GM23338 (cell line): ENCODE measurements at regions not wholly inside any gene's neighbourhood (a gene's known extent, or its start where the extent isn't known, plus 50 kb on each side); places are given as distances from the start of the nearest gene placed in this dataset.

Experiments
- ATAC-seq: fragments of 200-7000 bp; cut with Tn5 transposase; 3 replicates; pipeline ENCODE4 v1.9.1; 2020
- DNase-seq: peaks from one replicate; pipeline ENCODE4 v3.0.0-alpha.2; 2015; ENCODE audit warnings: low spot score
- H2AFZ ChIP-seq: fragments of 200-600 bp; sonication (generic); 2 replicates; pipeline ENCODE4 v1.8.0; 2016; ENCODE audit warnings: antibody characterized with exemption, mild to moderate bottlenecking, moderate library complexity
- H3F3A ChIP-seq: fragments of 200-600 bp; sonication (generic); replicated peaks from 2 replicates; pipeline ENCODE4 v1.8.0; 2017; ENCODE audit warnings: antibody characterized with exemption, mixed run types, low read depth
- H3K27ac ChIP-seq: fragments of 200-600 bp; sonication (generic); 2 replicates; pipeline ENCODE4 v1.6.1; 2016; ENCODE audit warnings: low read depth
- H3K27me3 ChIP-seq: fragments of 200-600 bp; sonication (generic); 2 replicates; pipeline ENCODE4 v1.8.0; 2016; ENCODE audit warnings: mild to moderate bottlenecking, mixed run types, moderate library complexity; ENCODE audit not compliant: insufficient read depth
- H3K36me3 ChIP-seq: fragments of 200-600 bp; sonication (generic); 2 replicates; pipeline ENCODE4 v1.8.0; 2016; ENCODE audit warnings: mild to moderate bottlenecking; ENCODE audit not compliant: insufficient read depth
- H3K4me1 ChIP-seq: fragments of 200-600 bp; sonication (generic); 2 replicates; pipeline ENCODE4 v1.8.0; 2016; ENCODE audit warnings: mild to moderate bottlenecking, moderate library complexity; ENCODE audit not compliant: insufficient read depth
- H3K4me2 ChIP-seq: fragments of 200-600 bp; sonication (generic); 2 replicates; pipeline ENCODE4 v1.7.1; 2017; ENCODE audit warnings: mixed run types
- H3K4me3 ChIP-seq: fragments of 200-600 bp; sonication (generic); 2 replicates; pipeline ENCODE4 v1.6.1; 2016; ENCODE audit warnings: mixed run types
- H3K79me2 ChIP-seq: fragments of 200-600 bp; sonication (generic); replicated peaks from 2 replicates; pipeline ENCODE4 v1.8.0; 2017; ENCODE audit warnings: mild to moderate bottlenecking; ENCODE audit not compliant: insufficient read depth
- H3K9me2 ChIP-seq: fragments of 200-600 bp; sonication (generic); 2 replicates; pipeline ENCODE4 v1.8.0; 2017; ENCODE audit not compliant: insufficient read depth
- H4K20me1 ChIP-seq: fragments of 200-600 bp; sonication (generic); replicated peaks from 2 replicates; pipeline ENCODE4 v1.8.0; 2017; ENCODE audit warnings: mild to moderate bottlenecking; ENCODE audit not compliant: insufficient read depth
- H3K27ac Mint-ChIP-seq: 2 replicates; pipeline ENCODE4 v1.8.0; 2020; ENCODE audit warnings: inconsistent platforms, mild to moderate bottlenecking, moderate library complexity, mixed read lengths
- H3K27me3 Mint-ChIP-seq: 3 replicates; pipeline ENCODE4 v1.8.0; 2022; ENCODE audit warnings: low read depth, mild to moderate bottlenecking, moderate library complexity, mixed read lengths, inconsistent platforms; ENCODE audit not compliant: insufficient read depth, poor library complexity
- H3K36me3 Mint-ChIP-seq: 3 replicates; pipeline ENCODE4 v1.8.0; 2021; ENCODE audit warnings: low read depth, mild to moderate bottlenecking, inconsistent platforms, moderate library complexity, mixed read lengths
- H3K4me1 Mint-ChIP-seq: 3 replicates; pipeline ENCODE4 v1.8.0; 2020; ENCODE audit warnings: mild to moderate bottlenecking, inconsistent platforms, mixed read lengths
- H3K4me3 Mint-ChIP-seq: 3 replicates; pipeline ENCODE4 v1.8.0; 2021; ENCODE audit warnings: moderate library complexity, mild to moderate bottlenecking, inconsistent platforms, mixed read lengths
- H3K9me3 Mint-ChIP-seq: 3 replicates; pipeline ENCODE4 v1.8.0; 2020; ENCODE audit warnings: moderate library complexity, mild to moderate bottlenecking, inconsistent platforms, mixed read lengths
- CREB1 ChIP-seq: fragments of 250-450 bp; sonication (Bioruptor Pico); IDR thresholded peaks from 2 replicates; pipeline ENCODE4 v1.5.0; 2020; ENCODE audit warnings: low read depth, mild to moderate bottlenecking, moderate library complexity
- EZH2 ChIP-seq: fragments of 200-600 bp; sonication (generic); IDR thresholded peaks from one replicate; pipeline ENCODE4 v1.8.0; 2017; ENCODE audit warnings: antibody characterized with exemption, mild to moderate bottlenecking, low read depth; ENCODE audit not compliant: unreplicated experiment
- EZH2phosphoT487 ChIP-seq: fragments of 200-600 bp; sonication (generic); IDR thresholded peaks from one replicate; pipeline ENCODE4 v1.8.1; 2018; ENCODE audit warnings: antibody characterized with exemption; ENCODE audit not compliant: unreplicated experiment
- NANOG ChIP-seq: IDR thresholded peaks from 2 replicates; pipeline ENCODE4 v1.6.1; 2016; ENCODE audit warnings: antibody characterized with exemption, borderline replicate concordance
- STAT1 ChIP-seq: IDR thresholded peaks from one replicate; pipeline ENCODE4 v1.6.1; 2016; ENCODE audit warnings: antibody characterized with exemption; ENCODE audit not compliant: unreplicated experiment
- TF ChIP-seq, protein P1 (sequence below): IDR thresholded peaks from one replicate; pipeline ENCODE4 v1.6.1; 2018; ENCODE audit warnings: antibody characterized with exemption; ENCODE audit not compliant: unreplicated experiment
- TF ChIP-seq, protein P2 (sequence below): fragments of 250-450 bp; sonication (Bioruptor Pico); IDR thresholded peaks from 2 replicates; pipeline ENCODE4 v1.5.0; 2020; ENCODE audit warnings: mild to moderate bottlenecking, moderate library complexity

DNA sequence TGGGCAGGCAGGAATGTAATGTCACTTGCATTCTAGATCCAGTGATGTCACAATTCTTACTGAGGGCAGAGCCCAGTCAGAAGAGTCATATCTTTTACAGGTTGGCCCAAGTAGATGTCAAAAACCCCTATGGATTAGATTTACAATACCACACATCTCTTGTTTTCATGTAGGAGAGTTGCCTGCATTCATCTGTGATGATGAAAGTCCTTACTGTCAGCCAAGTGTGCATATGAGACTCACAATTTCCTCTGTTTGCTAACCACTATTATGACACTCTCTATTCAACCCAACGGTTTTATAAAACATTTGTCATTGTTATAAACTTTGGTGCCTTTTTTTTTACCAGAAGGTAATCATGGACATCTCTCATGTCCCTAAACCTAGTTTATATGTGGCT lies 898.8 kb upstream of the AMELY start (continued):
- TF ChIP-seq, protein P1, sequence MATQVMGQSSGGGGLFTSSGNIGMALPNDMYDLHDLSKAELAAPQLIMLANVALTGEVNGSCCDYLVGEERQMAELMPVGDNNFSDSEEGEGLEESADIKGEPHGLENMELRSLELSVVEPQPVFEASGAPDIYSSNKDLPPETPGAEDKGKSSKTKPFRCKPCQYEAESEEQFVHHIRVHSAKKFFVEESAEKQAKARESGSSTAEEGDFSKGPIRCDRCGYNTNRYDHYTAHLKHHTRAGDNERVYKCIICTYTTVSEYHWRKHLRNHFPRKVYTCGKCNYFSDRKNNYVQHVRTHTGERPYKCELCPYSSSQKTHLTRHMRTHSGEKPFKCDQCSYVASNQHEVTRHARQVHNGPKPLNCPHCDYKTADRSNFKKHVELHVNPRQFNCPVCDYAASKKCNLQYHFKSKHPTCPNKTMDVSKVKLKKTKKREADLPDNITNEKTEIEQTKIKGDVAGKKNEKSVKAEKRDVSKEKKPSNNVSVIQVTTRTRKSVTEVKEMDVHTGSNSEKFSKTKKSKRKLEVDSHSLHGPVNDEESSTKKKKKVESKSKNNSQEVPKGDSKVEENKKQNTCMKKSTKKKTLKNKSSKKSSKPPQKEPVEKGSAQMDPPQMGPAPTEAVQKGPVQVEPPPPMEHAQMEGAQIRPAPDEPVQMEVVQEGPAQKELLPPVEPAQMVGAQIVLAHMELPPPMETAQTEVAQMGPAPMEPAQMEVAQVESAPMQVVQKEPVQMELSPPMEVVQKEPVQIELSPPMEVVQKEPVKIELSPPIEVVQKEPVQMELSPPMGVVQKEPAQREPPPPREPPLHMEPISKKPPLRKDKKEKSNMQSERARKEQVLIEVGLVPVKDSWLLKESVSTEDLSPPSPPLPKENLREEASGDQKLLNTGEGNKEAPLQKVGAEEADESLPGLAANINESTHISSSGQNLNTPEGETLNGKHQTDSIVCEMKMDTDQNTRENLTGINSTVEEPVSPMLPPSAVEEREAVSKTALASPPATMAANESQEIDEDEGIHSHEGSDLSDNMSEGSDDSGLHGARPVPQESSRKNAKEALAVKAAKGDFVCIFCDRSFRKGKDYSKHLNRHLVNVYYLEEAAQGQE = no peak
- TF ChIP-seq STAT1 (no peak), EZH2 (no peak), EZH2phosphoT487 (no peak), CREB1 (no peak)
- TF ChIP-seq, protein P2, sequence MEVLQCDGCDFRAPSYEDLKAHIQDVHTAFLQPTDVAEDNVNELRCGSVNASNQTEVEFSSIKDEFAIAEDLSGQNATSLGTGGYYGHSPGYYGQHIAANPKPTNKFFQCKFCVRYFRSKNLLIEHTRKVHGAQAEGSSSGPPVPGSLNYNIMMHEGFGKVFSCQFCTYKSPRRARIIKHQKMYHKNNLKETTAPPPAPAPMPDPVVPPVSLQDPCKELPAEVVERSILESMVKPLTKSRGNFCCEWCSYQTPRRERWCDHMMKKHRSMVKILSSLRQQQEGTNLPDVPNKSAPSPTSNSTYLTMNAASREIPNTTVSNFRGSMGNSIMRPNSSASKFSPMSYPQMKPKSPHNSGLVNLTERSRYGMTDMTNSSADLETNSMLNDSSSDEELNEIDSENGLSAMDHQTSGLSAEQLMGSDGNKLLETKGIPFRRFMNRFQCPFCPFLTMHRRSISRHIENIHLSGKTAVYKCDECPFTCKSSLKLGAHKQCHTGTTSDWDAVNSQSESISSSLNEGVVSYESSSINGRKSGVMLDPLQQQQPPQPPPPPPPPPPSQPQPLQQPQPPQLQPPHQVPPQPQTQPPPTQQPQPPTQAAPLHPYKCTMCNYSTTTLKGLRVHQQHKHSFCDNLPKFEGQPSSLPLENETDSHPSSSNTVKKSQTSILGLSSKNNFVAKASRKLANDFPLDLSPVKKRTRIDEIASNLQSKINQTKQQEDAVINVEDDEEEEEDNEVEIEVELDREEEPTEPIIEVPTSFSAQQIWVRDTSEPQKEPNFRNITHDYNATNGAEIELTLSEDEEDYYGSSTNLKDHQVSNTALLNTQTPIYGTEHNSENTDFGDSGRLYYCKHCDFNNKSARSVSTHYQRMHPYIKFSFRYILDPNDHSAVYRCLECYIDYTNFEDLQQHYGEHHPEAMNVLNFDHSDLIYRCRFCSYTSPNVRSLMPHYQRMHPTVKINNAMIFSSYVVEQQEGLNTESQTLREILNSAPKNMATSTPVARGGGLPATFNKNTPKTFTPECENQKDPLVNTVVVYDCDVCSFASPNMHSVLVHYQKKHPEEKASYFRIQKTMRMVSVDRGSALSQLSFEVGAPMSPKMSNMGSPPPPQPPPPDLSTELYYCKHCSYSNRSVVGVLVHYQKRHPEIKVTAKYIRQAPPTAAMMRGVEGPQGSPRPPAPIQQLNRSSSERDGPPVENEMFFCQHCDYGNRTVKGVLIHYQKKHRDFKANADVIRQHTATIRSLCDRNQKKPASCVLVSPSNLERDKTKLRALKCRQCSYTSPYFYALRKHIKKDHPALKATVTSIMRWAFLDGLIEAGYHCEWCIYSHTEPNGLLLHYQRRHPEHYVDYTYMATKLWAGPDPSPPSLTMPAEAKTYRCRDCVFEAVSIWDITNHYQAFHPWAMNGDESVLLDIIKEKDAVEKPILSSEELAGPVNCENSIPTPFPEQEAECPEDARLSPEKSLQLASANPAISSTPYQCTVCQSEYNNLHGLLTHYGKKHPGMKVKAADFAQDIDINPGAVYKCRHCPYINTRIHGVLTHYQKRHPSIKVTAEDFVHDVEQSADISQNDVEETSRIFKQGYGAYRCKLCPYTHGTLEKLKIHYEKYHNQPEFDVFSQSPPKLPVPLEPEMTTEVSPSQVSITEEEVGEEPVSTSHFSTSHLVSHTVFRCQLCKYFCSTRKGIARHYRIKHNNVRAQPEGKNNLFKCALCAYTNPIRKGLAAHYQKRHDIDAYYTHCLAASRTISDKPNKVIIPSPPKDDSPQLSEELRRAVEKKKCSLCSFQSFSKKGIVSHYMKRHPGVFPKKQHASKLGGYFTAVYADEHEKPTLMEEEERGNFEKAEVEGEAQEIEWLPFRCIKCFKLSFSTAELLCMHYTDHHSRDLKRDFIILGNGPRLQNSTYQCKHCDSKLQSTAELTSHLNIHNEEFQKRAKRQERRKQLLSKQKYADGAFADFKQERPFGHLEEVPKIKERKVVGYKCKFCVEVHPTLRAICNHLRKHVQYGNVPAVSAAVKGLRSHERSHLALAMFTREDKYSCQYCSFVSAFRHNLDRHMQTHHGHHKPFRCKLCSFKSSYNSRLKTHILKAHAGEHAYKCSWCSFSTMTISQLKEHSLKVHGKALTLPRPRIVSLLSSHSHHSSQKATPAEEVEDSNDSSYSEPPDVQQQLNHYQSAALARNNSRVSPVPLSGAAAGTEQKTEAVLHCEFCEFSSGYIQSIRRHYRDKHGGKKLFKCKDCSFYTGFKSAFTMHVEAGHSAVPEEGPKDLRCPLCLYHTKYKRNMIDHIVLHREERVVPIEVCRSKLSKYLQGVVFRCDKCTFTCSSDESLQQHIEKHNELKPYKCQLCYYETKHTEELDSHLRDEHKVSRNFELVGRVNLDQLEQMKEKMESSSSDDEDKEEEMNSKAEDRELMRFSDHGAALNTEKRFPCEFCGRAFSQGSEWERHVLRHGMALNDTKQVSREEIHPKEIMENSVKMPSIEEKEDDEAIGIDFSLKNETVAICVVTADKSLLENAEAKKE (CRISPR knock-in tag) = no peak

DNA sequence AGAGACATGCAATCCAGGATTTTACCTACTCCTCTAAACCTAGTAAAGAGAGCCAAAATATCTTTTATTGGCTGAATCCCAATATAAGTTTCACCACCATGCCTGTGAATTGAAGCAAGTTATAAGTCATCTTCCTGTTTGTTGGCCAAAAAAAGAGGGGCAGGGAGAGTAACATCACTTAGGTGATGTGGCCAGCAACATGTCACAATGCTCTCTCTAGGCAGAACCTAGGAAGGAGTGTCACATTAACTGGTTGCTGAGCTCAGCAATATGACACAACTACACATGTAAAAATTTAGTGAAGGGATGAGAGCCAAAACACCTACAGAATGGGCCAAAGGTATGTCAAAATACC lies 895.9 kb upstream of the AMELY start:
- Histone ChIP-seq H3K4me1 (no peaks in the 10 kb centered on the region), H3K4me2 (no peak overlapping the region), H3K36me3 (no peaks in the 10 kb centered on the region), H3K4me3 (no peak overlapping the region), H3K79me2 (no peaks in the 10 kb centered on the region), H3K9me2 (no peaks in the 10 kb centered on the region), H4K20me1 (no peaks in the 10 kb centered on the region), H3K27me3 (no peaks in the 10 kb centered on the region), H3F3A (no peaks in the 10 kb centered on the region), H3K27ac (no peak overlapping the region), H2AFZ (no peak overlapping the region)
- DNase-seq (no peak), ATAC-seq (no peak)
- Mint-ChIP-seq H3K4me3 (no peak overlapping the region), H3K36me3 (no peaks in the 10 kb centered on the region), H3K27me3 (no peaks in the 10 kb centered on the region), H3K4me1 (no peaks in the 10 kb centered on the region), H3K9me3 (no peaks in the 10 kb centered on the region), H3K27ac (no peak overlapping the region)
- TF ChIP-seq, protein P2 (CRISPR knock-in tag) = no peak
- no peak for TF ChIP-seq NANOG
